NCI-H748 treated with DMSO at 0.1 percent for 48 hours (cell line): ENCODE measurements at regions not wholly inside any gene's neighbourhood (a gene's known extent, or its start where the extent isn't known, plus 50 kb on each side); places are given as distances from the start of the nearest gene placed in this dataset.
"Not testable (repeated sequence)": the region's sequence is repeated elsewhere in the genome, so short reads cannot be mapped to it uniquely, and the experiment has no call there.

Experiments used
- DNase-seq: peaks from one replicate; lab custom pipeline; 2025; lab: John Stamatoyannopoulos, UW

DNA sequence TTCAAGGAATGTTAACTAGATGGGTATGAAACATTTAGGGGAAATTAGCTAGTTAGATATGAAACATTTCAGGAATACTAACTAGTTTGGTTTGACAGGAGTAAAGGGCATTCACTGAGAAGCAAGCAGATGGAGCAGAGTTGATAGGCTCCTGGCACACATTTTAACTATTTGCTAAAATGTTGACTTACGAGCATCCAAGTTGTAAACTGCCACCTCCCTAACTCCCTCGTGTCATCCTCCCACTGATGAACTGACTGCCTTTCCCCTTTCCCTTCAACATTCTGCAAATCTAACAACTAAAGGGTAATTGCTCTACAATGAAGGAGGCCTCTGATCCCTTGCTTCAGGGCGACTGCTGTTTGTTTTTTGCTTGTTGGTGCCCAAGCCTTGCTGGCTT is 580.4 kb upstream of the FAM98A start:
- DNase-seq: no peak

GRCh38 chr2:34178482-34178881 is 579.4 kb upstream of the FAM98A start:
- DNase-seq: no peak

GRCh38 chr2:34176693-34177092 is 577.6 kb upstream of the FAM98A start:
- DNase-seq: no peak

- no peak for DNase-seq
These were observed 575.4 kb upstream of the FAM98A start for GRCh38 chr2:34174506-34174905.

GRCh38 chr2:34162231-34162630 is 563.1 kb upstream of the FAM98A start:
- no peak for DNase-seq

- DNase-seq: no peak
These were observed 562.5 kb upstream of the FAM98A start for GRCh38 chr2:34161549-34161948.

DNA sequence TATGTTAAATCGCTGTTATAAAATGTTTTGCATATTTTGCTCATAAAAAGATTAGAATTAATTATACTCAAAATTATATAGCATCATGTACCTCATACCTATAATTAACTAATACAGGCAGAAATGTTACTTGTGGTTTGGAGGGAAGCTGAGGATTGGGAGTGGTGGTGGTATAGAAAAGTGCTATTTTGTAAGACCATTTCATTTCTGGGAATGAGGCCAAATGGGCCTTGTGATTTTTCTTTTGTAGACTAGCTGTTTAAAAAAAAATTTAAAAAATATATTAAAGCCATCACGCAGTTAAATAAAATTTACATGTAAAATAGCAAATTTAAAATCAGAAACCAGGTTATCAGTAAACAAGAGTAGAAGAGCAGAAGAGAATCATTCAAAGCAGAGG is 560.8 kb upstream of the FAM98A start:
- no peak for DNase-seq

GRCh38 chr2:34153484-34153883 is 554.4 kb upstream of the FAM98A start:
- no peak for DNase-seq

DNA sequence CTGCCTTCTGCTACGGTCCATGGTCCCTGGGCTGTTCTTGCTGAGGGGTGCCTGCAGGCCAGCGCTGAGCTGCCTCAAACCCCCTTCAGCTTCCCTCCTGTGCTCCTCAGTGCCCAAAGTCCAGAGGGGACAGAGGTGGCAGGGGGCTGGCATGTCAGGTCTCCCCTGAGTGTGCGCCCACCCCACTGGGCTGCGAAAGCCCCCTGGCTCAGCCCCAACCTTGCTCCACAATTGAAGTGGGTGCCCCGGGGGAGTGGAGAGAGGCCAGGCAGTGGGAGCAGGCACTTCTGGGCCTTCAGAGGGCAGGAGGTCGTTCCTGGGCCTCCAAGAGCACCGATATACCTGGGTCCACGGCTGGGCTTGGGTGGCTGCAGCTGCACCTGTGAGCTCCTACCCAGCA is 548.7 kb upstream of the FAM98A start:
- no peak for DNase-seq

DNA sequence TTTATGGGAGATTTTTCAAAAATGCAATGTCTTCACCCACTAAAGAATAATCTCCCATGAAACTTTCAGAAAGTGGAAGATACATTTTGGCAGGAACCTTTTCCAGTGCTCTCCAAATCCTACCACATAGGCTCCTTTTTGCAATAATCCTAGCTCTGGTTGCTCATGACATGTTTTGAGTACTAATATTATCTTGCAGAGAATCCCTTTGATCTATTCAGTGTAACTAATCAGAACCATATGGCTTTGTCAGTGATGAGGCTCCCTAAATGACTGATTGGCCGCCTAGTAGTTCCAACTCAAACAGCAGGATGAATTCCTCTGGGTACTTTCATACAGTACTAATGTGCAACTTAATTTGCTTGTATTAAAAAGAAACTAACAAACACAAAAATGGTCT is 544.0 kb upstream of the FAM98A start:
- no peak for DNase-seq

- not testable (repeated sequence) for DNase-seq
These were observed 543.5 kb upstream of the FAM98A start for GRCh38 chr2:34142531-34143008.

- not testable (repeated sequence) for DNase-seq
These were observed 534.0 kb upstream of the FAM98A start for GRCh38 chr2:34133065-34133464.

- no peak for DNase-seq
These were observed 527.2 kb upstream of the FAM98A start for GRCh38 chr2:34126279-34126678.

- DNase-seq: no peak
These were observed 525.1 kb upstream of the FAM98A start for GRCh38 chr2:34123996-34124785.

- no peak for DNase-seq
These were observed 522.0 kb upstream of the FAM98A start for GRCh38 chr2:34121076-34121475.

GRCh38 chr2:34115076-34115475 is 516.0 kb upstream of the FAM98A start:
- DNase-seq: no peak

DNA sequence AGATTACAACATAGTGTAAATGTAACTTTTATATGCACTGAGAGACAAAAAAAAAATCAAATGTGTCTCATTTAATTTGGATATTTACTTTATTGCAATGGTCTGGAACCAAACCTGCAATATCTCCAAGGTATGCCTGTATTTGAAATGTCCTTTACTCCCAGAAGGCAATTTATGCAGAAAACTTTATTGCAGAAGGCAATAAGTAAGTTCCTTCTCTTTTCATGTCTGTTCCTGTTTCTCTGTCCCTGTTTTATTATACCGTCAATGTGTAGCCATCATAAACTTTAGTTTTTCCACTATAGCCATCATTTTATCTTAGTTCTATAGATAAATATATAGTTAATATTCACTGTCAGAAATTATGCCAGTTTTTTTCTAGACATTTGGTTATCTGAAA is 513.1 kb upstream of the FAM98A start:
- DNase-seq: no peak

- DNase-seq: no peak
These were observed 511.3 kb upstream of the FAM98A start for GRCh38 chr2:34110392-34110791.

- DNase-seq: no peak
These were observed 508.7 kb upstream of the FAM98A start for GRCh38 chr2:34107811-34108210.

DNA sequence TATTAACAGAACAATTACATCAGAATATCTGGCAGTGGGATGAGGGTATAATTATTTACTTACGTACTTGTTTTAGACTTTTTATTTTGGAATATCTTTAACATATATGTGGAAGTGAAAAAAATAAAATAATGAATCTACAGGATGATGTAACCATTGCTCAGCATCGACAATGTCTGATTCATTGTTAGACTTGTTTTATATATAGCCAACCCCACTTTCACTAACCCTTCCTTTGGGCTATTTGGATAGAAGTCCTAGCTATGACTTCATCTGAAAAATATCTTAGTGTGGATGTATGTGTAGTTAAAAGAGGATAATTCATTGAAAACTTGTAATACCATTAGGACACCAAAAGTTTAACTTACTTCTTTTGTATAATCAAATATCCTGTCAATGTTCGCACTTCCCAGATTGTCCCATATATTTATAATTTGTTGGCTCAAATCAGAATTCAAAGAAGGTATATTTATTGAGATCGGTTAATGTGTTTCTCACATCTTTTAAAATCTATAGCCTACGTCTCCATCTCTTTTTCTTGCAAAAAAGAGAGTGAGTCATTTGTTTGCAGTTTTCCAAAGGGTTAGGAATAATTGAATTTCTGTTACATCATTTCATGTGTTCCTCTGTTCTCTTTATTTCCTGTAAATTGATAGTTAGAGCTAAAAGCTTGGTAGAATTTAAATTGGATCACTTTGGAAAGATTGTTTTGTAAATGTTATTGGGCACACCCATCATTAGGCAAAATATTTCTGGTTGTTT is 506.1 kb upstream of the FAM98A start:
- DNase-seq: no peak

DNA sequence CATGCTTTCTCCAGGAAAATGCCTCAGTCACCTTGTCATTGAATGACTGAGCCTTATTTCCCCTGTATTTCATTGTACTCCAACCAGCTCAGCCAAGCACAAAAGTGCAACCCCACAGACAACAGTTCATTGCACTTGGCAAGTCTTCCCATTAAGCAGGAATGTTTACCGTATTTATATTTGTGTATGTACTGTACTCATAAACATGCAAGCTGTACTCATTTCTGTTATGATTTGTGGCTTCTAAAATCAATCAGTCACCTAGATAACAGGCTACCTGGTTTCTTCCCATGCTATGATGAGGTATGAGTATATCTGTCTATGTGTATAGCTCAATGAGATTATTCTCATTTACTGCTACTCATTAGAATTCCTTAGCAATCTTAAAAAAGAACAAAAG is 505.5 kb upstream of the FAM98A start:
- DNase-seq: no peak

GRCh38 chr2:34103437-34103836 is 504.3 kb upstream of the FAM98A start:
- DNase-seq: no peak

DNA sequence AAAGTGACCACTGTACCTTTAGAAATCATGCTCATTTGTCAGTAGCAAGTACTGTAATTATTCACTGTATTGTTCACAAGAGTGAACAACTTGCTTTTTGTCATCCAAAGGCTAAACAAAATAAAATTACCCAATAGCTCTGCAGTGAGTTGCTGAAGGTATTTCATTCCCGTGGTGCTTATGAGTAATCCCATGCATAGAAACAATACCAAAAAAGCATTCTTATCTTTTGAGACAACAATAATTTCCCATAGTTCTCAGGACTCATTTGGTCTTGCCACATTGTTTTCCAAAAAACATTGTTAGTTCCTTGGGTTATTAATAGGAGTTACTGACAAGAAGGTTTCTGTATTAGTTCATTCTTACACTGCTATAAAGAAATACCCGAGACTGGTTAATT is 503.2 kb upstream of the FAM98A start:
- DNase-seq: no peak
